ENCODE measurements at regions not wholly inside any gene's neighbourhood (a gene's known extent, or its start where the extent isn't known, plus 50 kb on each side); places are given as distances from the start of the nearest gene placed in this dataset.
A peak's percentile ranks its signal among the peaks of the same experiment; 100 is the strongest.
"Not testable (repeated sequence)": the region's sequence is repeated elsewhere in the genome, so short reads cannot be mapped to it uniquely, and the experiment has no call there.

DNA sequence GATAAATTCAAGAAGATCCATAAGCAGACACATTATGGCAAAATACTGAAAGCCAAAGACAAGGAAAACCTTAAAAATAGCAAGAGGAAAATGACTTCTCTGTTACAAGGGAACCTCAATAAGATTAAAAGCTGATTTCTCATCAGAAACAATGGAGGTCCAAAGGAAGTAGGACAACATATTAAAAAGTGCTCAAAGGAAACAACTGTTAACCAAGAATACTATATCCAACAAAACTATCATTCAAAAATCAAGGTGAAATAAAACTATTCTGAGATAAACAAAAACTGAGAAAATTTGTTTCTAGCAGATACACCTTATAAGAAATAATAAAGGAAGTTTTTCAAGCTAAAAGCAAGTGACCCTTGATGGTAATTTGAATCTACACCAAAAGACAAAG lies 314.7 kb upstream of the ROPN1 start:
- FAIRE-seq, result no peak
- DNase-seq (ENCODE audit: low spot score), result no peak

GRCh38 chr3:124313621-124314020 lies 321.7 kb upstream of the ROPN1 start:
- DNase-seq (ENCODE audit: low spot score) (no peak), FAIRE-seq (no peak)

DNA sequence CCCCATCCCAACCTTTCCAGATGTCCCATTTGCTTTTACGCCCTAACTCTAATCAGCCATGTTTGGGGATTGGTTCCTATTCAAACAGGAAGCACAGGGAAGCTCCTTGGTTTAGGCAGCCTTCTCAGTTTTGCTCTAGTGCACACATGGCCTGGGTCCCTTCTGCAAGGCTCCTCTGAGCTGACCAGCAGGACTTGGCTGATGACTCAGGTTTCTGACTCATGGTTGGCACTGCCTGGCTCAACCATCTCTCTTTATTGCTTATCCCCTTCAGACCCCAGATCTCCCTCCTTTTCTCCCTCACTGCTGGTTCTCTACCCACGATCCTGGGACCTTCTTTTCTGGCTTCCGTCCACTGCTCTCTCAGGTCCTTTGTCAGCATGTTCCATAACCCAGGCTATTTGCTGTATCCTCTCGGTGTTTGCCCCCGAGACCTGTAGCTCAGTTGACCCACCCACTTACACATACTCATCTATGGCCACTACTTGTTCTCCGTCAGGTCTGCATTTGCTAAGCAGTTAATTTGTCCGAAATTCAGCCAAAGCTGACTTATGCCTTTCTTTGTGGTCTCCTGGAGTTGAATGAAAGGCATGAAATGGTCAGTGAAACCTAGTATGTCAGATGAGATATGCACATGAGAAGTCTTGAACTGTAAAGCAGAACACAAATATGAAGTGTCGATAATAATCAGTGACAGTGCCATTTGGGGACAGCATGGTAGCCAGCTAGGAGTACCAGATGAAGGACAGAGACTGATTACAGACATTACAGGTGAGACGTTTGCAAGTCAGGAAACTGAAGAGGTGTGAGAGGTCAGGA lies 323.5 kb upstream of the ROPN1 start:
- peak; percentile 82 for DNase-seq (ENCODE audit: low spot score)
- no peak for FAIRE-seq

- no peak for FAIRE-seq
Measured at GRCh38 chr3:124316034-124316287, 324.0 kb upstream of the ROPN1 start.

DNA sequence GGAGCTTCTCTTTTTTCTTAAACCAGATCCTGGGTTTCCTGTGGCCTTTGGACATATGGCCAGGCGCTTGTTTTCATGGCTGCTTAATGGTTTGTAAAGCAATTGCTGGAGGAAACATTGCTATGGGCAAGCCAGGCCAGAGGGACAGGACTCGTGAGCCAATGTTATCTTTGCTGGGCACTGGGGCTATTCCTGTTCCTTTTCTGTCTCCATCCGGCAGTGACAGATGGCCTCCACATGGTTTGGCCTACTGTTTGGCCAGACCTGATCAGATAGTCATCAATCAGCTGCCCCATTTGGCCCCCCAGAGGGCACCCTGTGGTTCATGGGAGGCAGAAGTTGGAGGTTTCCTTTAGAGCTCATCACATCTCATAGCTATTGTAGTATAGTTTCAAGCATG lies 326.1 kb upstream of the ROPN1 start:
- DNase-seq (ENCODE audit: low spot score), result no peak
- FAIRE-seq, result no peak

More at GRCh38 chr3:124316034-124316287, 324.0 kb upstream of the ROPN1 start:
- DNase-seq (ENCODE audit: low spot score), result no peak

GRCh38 chr3:124318656-124319055 lies 326.7 kb upstream of the ROPN1 start:
- no peak for DNase-seq (ENCODE audit: low spot score)
- FAIRE-seq, result no peak

GRCh38 chr3:124320976-124321375 lies 329.1 kb upstream of the ROPN1 start:
- no peak for FAIRE-seq
- no peak for DNase-seq (ENCODE audit: low spot score)

DNA sequence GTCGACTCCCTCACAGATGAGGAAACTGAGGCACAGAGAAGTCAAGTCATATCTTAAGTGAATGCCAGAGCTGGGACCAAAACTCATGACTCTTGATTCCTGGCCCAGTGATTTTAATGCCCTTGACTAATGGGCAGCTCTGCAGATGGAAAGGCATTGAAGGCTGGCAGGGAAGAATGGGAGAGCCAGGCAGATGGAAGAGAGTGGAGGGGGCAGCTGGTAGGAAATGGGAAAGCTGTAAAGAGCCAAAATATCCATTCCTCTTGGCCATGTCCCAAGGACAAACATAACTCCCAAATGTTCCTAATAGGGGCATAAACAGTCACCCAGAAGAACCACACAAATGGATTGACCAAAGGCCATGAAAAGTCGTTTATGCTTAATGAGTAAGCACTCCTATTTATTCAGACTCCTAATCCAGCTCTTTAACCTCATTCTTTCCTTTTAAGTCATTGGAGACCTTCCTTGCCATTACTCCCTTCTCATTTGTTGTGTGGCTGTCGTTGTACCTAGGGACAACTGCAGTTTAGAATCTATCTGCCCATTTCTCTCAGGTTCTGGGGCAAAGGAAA lies 330.5 kb upstream of the ROPN1 start:
- FAIRE-seq (no peak), DNase-seq (ENCODE audit: low spot score) (no peak)

DNA sequence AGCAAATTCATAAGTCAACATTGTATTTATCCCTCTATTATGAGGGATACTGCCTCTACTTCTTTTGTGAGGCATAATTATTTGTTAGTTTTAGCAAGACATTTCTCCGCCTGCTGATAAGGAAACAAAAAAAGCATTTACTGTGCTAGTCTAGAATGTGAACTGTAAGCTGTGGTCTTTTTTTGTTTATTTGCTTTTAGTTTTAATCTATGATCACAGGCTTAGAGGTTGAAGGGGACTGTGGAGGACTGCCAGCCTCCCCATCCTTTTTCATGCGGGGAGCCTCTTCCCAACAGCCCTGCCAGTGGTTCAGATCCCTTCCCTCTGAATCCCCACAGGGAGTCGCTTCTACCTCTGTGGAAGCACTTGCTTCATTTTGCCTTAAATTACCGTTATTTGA lies 331.0 kb upstream of the ROPN1 start:
- FAIRE-seq, result no peak
- no peak for DNase-seq (ENCODE audit: low spot score)

DNA sequence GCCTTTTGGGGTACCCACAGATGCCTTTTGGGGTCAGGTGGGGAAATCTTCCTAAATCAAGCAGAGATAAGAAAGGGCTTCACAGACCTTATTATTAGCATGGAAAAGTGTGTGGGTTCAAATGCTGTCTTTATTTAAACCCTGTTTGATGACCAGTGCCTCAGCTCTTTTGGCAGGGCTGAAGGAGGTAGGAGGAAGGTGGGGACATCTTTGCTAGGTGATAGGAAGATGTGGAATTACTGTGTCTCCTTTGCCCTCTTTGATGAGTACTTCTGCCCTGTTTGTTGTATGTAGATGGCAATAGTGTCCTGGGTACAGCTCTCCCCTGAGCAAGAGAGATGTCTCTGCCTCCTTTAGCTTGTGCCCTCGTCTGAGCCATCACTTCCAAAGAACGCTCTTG lies 333.3 kb upstream of the ROPN1 start:
- FAIRE-seq, result no peak
- DNase-seq (ENCODE audit: low spot score), result no peak

DNA sequence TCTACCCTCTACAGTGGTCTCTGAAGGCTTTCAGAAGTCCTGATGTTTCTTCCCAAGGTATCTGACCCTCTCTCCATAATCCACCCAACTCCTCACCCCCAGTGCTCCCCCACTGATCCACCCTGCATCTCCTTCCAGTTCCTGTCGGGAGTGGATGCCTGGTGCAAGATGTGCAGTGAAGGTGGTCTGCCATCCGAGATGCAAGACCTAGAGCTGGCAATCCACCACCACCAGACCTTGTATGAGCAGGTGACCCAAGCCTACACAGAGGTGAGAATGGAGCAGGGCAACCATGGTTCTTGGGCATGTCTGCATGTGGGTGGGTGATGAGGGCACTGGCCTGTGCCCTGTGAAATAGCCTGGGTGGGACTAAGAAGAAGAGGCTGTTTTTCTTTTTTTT lies 337.8 kb upstream of the ROPN1 start:
- DNase-seq (ENCODE audit: low spot score) (no peak), FAIRE-seq (no peak)

- DNase-seq (ENCODE audit: low spot score) (no peak), FAIRE-seq (no peak)
Measured at GRCh38 chr3:124333931-124334640, 342.2 kb upstream of the ROPN1 start.

DNA sequence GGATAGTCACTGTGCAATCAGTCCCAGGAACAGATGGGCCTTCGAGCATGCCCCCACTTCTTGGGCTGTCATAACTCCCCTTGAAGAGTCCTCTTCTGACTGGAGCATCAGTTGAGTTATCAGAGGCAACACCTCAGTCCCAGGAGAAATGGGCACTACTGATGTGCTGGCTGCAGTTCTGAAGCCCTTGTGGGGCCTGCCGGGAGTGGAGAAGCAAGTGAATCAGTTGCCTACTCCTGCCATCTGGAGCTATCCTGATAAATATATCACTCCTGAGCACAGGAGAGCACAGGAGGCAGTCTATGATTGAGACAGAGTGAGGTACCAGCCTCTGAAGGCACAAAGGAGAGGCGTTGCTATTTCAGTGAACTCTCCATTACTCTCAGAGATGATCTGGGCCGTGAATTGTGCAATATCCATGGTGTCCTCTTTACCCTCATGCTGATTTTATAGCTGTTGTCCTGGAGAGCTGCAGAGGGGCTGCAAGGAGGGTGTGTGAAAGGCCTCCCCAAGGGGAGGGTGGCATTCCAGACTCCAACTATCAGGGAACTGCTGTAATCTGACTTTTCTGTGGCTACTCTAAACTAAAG lies 344.2 kb upstream of the ROPN1 start:
- FAIRE-seq (no peak), DNase-seq (ENCODE audit: low spot score) (no peak)

- no peak for DNase-seq (ENCODE audit: low spot score)
- FAIRE-seq, result no peak
Measured at GRCh38 chr3:124345845-124346244, 353.9 kb upstream of the ROPN1 start.

GRCh38 chr3:124346487-124346886 lies 354.6 kb upstream of the ROPN1 start:
- no peak for FAIRE-seq
- no peak for DNase-seq (ENCODE audit: low spot score)

GRCh38 chr3:124347418-124347817 lies 355.5 kb upstream of the ROPN1 start:
- no peak for DNase-seq (ENCODE audit: low spot score)

GRCh38 chr3:124348555-124348954 lies 356.6 kb upstream of the ROPN1 start:
- DNase-seq (ENCODE audit: low spot score); FAIRE-seq: not testable (repeated sequence)

More at GRCh38 chr3:124347418-124347817, 355.5 kb upstream of the ROPN1 start:
- peak; percentile 46 for FAIRE-seq

GRCh38 chr3:124351430-124352148 lies 359.7 kb upstream of the ROPN1 start:
- FAIRE-seq (no peak), DNase-seq (ENCODE audit: low spot score) (peak; percentile 77)

DNA sequence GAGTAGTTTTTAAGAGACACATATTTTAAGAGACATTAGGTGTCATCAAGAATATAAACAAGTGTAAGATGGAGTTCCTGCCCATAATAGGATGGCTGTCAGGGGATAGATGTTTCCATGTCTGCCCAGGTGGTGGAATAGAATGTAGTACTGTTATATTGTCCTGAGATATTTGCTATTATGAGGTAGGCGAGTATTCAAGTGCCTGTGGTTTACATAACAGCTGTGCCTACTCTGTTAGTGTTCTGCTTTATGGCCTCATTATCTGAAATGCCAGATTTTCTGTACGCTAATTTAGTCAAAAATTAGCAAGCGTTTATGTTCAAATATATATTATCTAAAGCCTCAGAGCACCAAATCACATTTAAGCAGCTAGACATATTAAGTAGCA lies 360.2 kb upstream of the ROPN1 start:
- FAIRE-seq (peak; percentile 44), DNase-seq (ENCODE audit: low spot score) (no peak)

DNA sequence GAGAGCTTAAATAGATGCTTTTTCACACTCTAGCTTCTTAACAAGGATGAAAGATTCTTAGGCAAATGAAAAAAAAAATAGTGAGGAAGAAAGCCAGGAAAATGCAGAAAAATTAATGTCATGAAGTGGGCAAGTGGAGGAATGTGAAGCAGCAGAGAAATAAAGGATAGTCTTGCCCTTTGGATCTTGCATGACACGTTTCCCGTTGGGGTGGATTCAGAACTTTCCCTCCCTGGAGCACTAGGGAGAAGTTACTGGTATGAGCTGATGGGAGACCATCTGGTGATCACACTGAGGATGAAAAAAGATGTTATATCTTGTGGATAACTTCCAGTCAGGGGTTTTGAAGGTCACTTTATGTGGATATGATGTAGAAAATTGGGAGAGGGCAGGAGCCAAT lies 361.8 kb upstream of the ROPN1 start:
- no peak for FAIRE-seq
- no peak for DNase-seq (ENCODE audit: low spot score)

- no peak for FAIRE-seq
- DNase-seq (ENCODE audit: low spot score), result no peak
Measured at GRCh38 chr3:124354150-124354549, 362.2 kb upstream of the ROPN1 start.

DNA sequence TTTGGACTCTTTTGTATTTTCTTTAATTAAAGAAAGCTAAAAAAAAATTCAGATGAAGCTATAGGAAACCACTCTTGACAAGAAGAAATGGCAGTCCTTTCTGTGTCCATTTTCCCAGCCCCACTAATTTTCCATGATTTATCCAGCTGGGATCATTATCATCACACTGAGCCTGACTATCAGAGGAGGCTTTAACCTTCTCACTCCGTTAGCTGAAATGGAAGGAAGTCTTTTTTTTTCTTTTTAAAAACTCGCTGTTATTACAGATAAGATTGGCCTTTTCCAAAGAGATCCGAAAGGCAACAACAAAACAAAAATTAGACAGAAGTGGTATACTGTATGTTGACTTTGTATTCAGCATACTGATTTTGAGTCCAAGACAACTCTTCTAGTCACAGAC lies 366.2 kb upstream of the ROPN1 start:
- DNase-seq (ENCODE audit: low spot score), result no peak
- FAIRE-seq, result no peak
